ENCODE measurements at regions not wholly inside any gene's neighbourhood (a gene's known extent, or its start where the extent isn't known, plus 50 kb on each side); places are given as distances from the start of the nearest gene placed in this dataset.

DNA sequence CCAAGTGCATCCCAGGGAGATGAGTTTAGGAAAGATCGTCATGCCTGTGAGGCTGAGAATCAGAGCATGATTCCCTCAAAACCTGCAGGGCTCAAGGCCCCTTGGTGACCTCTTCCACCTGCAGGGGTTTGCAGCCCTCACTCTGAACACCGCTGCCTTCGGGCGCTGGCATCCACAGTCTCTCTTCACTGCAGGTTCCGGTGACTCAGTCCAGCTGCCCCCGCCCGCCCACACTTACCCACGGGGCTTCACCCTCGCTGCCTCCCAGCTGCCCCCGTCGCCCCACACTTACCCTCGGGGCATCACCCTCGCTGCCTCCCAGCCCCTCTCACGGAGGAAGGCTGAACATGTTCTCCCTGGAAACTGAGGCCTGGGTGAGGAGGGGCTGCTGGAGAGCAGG is 277.1 kb downstream of the XXYLT1 start:
- TF ChIP-seq FOXM1 (IDR thresholded peaks at IDR 0.05; ENCODE audit: borderline replicate concordance, low read depth) (no peak), ZBTB7A (IDR thresholded peaks at IDR 0.05; ENCODE audit: low read depth) (no peak), REST (IDR thresholded peaks at IDR 0.05; ENCODE audit: low read depth) (no peak), TAF1 (IDR thresholded peaks at IDR 0.05; ENCODE audit: low read depth) (no peak), CREB1 (IDR thresholded peaks at IDR 0.05; ENCODE audit: low read depth) (no peak), YY1 (IDR thresholded peaks at IDR 0.05; ENCODE audit: low read depth) (no peak), NFIC (IDR thresholded peaks at IDR 0.05) (no peak), EP300 (IDR thresholded peaks at IDR 0.05; ENCODE audit: borderline replicate concordance) (no peak), RAD21 (IDR thresholded peaks at IDR 0.05; ENCODE audit: low read depth) (no peak), CEBPB (IDR thresholded peaks at IDR 0.05) (no peak)
- TF ChIP-seq, protein P1, sequence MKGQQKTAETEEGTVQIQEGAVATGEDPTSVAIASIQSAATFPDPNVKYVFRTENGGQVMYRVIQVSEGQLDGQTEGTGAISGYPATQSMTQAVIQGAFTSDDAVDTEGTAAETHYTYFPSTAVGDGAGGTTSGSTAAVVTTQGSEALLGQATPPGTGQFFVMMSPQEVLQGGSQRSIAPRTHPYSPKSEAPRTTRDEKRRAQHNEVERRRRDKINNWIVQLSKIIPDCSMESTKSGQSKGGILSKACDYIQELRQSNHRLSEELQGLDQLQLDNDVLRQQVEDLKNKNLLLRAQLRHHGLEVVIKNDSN (IDR thresholded peaks at IDR 0.05), result no peak

GRCh38 chr3:194994551-194994981 is 276.4 kb downstream of the XXYLT1 start:
- TF ChIP-seq, protein P1 (IDR thresholded peaks at IDR 0.05), result no peak
- TF ChIP-seq TAF1 (IDR thresholded peaks at IDR 0.05; ENCODE audit: low read depth) (no peak), REST (IDR thresholded peaks at IDR 0.05; ENCODE audit: low read depth) (peak; percentile 61), CEBPB (IDR thresholded peaks at IDR 0.05) (no peak)

- TF ChIP-seq REST (IDR thresholded peaks at IDR 0.05; ENCODE audit: low read depth) (no peak), TCF12 (IDR thresholded peaks at IDR 0.05; ENCODE audit: low read depth) (no peak), CREB1 (IDR thresholded peaks at IDR 0.05; ENCODE audit: low read depth) (no peak), FOXM1 (IDR thresholded peaks at IDR 0.05; ENCODE audit: borderline replicate concordance, low read depth) (no peak), YY1 (IDR thresholded peaks at IDR 0.05; ENCODE audit: low read depth) (no peak), RAD21 (IDR thresholded peaks at IDR 0.05; ENCODE audit: low read depth) (no peak), ZBTB7A (IDR thresholded peaks at IDR 0.05; ENCODE audit: low read depth) (no peak), TAF1 (IDR thresholded peaks at IDR 0.05; ENCODE audit: low read depth) (no peak), NFIC (IDR thresholded peaks at IDR 0.05) (no peak), EP300 (IDR thresholded peaks at IDR 0.05; ENCODE audit: borderline replicate concordance) (no peak), EGR1 (IDR thresholded peaks at IDR 0.05) (no peak), CEBPB (IDR thresholded peaks at IDR 0.05) (no peak), TEAD4 (IDR thresholded peaks at IDR 0.05) (no peak)
- TF ChIP-seq, protein P2, sequence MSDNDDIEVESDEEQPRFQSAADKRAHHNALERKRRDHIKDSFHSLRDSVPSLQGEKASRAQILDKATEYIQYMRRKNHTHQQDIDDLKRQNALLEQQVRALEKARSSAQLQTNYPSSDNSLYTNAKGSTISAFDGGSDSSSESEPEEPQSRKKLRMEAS (IDR thresholded peaks at IDR 0.05), result no peak
- TF ChIP-seq, protein P1 (IDR thresholded peaks at IDR 0.05), result no peak
Measured at GRCh38 chr3:194995334-194995733, 275.6 kb downstream of the XXYLT1 start.

- TF ChIP-seq CREB1 (IDR thresholded peaks at IDR 0.05; ENCODE audit: low read depth), result no peak
- TF ChIP-seq, protein P1 (IDR thresholded peaks at IDR 0.05), result no peak
- TF ChIP-seq ZBTB7A (IDR thresholded peaks at IDR 0.05; ENCODE audit: low read depth), result no peak
- TF ChIP-seq, protein P2 (IDR thresholded peaks at IDR 0.05), result no peak
- TF ChIP-seq TCF12 (IDR thresholded peaks at IDR 0.05; ENCODE audit: low read depth), result no peak
- TF ChIP-seq EGR1 (IDR thresholded peaks at IDR 0.05), result no peak
Measured at GRCh38 chr3:194995922-194996321, 275.0 kb downstream of the XXYLT1 start.
